CD8-positive, alpha-beta memory T cell (primary cell): ENCODE measurements at regions not wholly inside any gene's neighbourhood (a gene's known extent, or its start where the extent isn't known, plus 50 kb on each side); places are given as distances from the start of the nearest gene placed in this dataset.

Experiments used
- CTCF ChIA-PET: fragments of 350-600 bp; sonication (Branson Sonifier 250); formaldehyde crosslinking; loops from one replicate; lab custom pipeline; 2021; ENCODE audit warnings: antibody characterized with exemption; lab: Charles Lee
- POLR2A ChIA-PET: fragments of 350-600 bp; sonication (Branson Sonifier 250); formaldehyde crosslinking; loops from one replicate; lab custom pipeline; 2021; ENCODE audit warnings: antibody characterized with exemption; lab: Charles Lee
- DNase-seq, 5 donors: peaks; one replicate each; pipeline versions ENCODE4 v3.0.0 to v3.0.0-alpha.2; 2020 to 2022; ENCODE audit warnings: mixed read lengths in 1 of 5
- H3K27ac ChIP-seq: one replicate; pipeline ENCODE4 v1.7.0; 2013; ENCODE audit warnings: low read depth, mild to moderate bottlenecking, low read length, moderate library complexity
- H3K27me3 ChIP-seq: 2 replicates; pipeline ENCODE4 v1.7.0; 2013; ENCODE audit warnings: low read length, mild to moderate bottlenecking; ENCODE audit not compliant: insufficient read depth, poor library complexity, severe bottlenecking
- H3K36me3 ChIP-seq: 2 replicates; pipeline ENCODE4 v1.7.0; 2013; ENCODE audit warnings: mild to moderate bottlenecking, low read length, moderate library complexity; ENCODE audit not compliant: insufficient read depth
- H3K4me1 ChIP-seq: 2 replicates; pipeline ENCODE4 v1.7.0; 2013; ENCODE audit warnings: mild to moderate bottlenecking, low read length, moderate library complexity; ENCODE audit not compliant: insufficient read depth
- H3K4me3 ChIP-seq: 2 replicates; pipeline ENCODE4 v1.7.0; 2013; ENCODE audit warnings: mild to moderate bottlenecking, low read length
- H3K9me3 ChIP-seq: 2 replicates; pipeline ENCODE4 v1.7.0; 2013; ENCODE audit warnings: mild to moderate bottlenecking, low read length
- H3K27ac Mint-ChIP-seq, 8 donors: one replicate each; pipeline ENCODE4 v1.8.0; 2020 to 2021; ENCODE audit warnings: mixed read lengths in 8 of 8, mild to moderate bottlenecking in 6 of 8, inconsistent platforms in 3 of 8, moderate library complexity in 3 of 8
- H3K27me3 Mint-ChIP-seq, 2 donors: one replicate each; pipeline ENCODE4 v1.8.0; 2020 to 2021; ENCODE audit warnings: mixed read lengths in 2 of 2, mild to moderate bottlenecking in 1 of 2, moderate library complexity in 1 of 2
- H3K36me3 Mint-ChIP-seq, 3 donors: one replicate each; pipeline ENCODE4 v1.8.0; 2020 to 2021; ENCODE audit warnings: mixed read lengths in 3 of 3, inconsistent platforms in 1 of 3, mild to moderate bottlenecking in 1 of 3
- H3K4me1 Mint-ChIP-seq, 3 donors: one replicate each; pipeline ENCODE4 v1.8.0; 2020 to 2021; ENCODE audit warnings: mixed read lengths in 3 of 3, inconsistent platforms in 1 of 3, mild to moderate bottlenecking in 1 of 3
- H3K4me3 Mint-ChIP-seq, 7 donors: one replicate each; pipeline ENCODE4 v1.8.0; 2020 to 2021; ENCODE audit warnings: mixed read lengths in 7 of 7, mild to moderate bottlenecking in 6 of 7, moderate library complexity in 4 of 7, inconsistent platforms in 2 of 7
- H3K9me3 Mint-ChIP-seq, 5 donors: one replicate each; pipeline ENCODE4 v1.8.0; 2020 to 2022; ENCODE audit warnings: mixed read lengths in 5 of 5, mild to moderate bottlenecking in 3 of 5, moderate library complexity in 2 of 5, inconsistent platforms in 1 of 5

DNA sequence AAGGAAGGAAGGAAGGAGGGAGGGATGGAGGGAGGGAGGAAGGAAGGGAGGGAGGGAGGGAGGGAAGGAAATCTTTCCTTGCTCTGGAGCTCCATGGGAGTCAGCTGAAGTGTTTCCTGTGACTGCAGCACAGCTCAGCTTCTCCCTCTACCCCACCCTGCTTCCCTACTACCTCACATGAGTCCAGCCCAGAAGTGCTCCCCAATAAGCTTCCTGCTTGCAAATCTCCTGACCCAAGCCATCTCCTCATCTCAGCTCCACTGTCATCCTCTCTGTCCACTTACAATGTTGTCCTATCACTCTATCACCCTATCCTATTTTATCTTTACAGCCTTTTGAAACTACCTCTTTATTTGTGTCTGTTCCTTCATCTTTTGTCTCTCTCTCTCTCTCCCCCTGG lies 52.9 kb upstream of the SSBP3 start:
- peak overlapping the region; percentile 4 to 93 (median 62) for H3K27ac Mint-ChIP-seq
- CTCF ChIA-PET, result interaction anchor here (2.2 kb wide), 1 partner anchor 28 kb away, joined by 9 read pairs; no protein-coding TSS in a partner anchor
- peaks cover 32% of the 10 kb centered on the region for H3K4me1 ChIP-seq
- H3K36me3 ChIP-seq, result no peaks in the 10 kb centered on the region
- H3K36me3 Mint-ChIP-seq, result peaks cover 0 to 3% (median 0%) of the 10 kb centered on the region in 3 donors
- no peak overlapping the region for H3K4me3 ChIP-seq
- peak overlapping the region in 2 of 7 donors; percentile 8 to 32 for H3K4me3 Mint-ChIP-seq
- peaks cover 34 to 43% (median 37%) of the 10 kb centered on the region in 3 donors for H3K4me1 Mint-ChIP-seq
- H3K9me3 ChIP-seq, result no peaks in the 10 kb centered on the region
- no peaks in the 10 kb centered on the region for H3K27me3 ChIP-seq
- POLR2A ChIA-PET, result no interaction called here
- no peak for DNase-seq
- H3K27ac ChIP-seq, result no peak overlapping the region
- peaks cover 0 to 1% (median 0%) of the 10 kb centered on the region in 5 donors for H3K9me3 Mint-ChIP-seq
- no peaks in the 10 kb centered on the region for H3K27me3 Mint-ChIP-seq

DNA sequence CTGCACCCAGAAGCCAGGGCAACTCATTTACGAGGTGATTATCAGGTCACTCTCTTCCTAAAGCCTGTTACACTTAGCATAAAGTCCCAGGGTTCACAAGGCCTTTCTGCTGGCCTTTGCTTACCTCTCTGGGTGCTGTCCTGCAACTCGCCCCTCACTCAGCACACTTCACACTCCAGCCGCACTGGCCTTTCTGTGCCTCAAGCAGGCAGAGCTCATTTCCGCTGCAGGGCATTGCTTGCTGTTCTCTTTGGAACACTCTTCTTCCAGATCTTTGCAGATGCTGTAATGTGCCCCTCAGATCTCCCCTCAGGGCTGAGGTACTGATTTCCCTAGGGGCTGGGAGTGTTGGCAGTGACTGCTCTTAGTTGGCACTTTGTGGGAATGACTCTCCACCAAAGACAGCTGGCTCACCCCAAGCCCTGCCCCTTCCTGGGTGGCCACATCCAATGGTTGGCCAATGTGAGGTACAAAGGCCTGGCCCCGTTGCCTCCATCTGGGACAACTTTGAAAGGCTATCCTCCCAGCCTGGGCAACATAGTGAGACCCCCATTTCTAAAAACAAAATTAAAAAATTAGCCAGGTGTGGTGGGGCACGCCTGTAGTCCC lies 50.8 kb upstream of the SSBP3 start:
- CTCF ChIA-PET, result interaction anchor here (1.3 to 1.4 kb wide), 2 partner anchors 16 to 32 kb away, joined by 3 read pairs; no protein-coding TSS in a partner anchor
- no peaks in the 10 kb centered on the region for H3K9me3 ChIP-seq
- H3K27me3 ChIP-seq, result no peaks in the 10 kb centered on the region
- Mint-ChIP-seq H3K4me3 (no peak overlapping the region), H3K36me3 (peaks cover 0 to 3% (median 3%) of the 10 kb centered on the region in 3 donors), H3K27me3 (peaks cover 0 to 4% of the 10 kb centered on the region in 2 donors), H3K4me1 (peaks cover 31 to 39% (median 37%) of the 10 kb centered on the region in 3 donors), H3K27ac (peak overlapping the region in 4 of 8 donors; percentile 8 to 82 (median 24)), H3K9me3 (peaks cover 0 to 1% (median 0%) of the 10 kb centered on the region in 5 donors)
- H3K36me3 ChIP-seq, result no peaks in the 10 kb centered on the region
- POLR2A ChIA-PET, result no interaction called here
- H3K4me1 ChIP-seq, result peaks cover 26% of the 10 kb centered on the region
- no peak for DNase-seq
- no peak overlapping the region for H3K27ac ChIP-seq
- no peak overlapping the region for H3K4me3 ChIP-seq

DNA sequence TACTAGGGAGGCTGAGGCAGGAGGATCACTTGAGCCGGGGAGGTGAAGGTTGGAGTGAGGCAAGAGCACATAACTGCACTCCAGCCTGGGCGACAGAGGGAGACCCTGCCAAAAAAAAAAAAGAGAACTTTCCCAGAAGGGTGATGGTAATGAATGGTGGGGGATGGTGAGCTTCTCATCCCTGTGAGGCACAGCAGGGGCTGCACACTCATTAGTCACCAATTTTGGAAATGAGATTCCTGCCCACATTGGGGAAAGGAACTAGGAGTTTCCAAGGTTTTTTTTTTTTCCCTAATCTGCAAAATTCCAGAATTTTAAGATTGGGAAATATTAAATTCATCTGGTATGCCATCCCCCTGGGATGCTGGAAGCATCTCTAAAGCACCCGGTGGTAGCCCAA lies 50.2 kb upstream of the SSBP3 start:
- POLR2A ChIA-PET, result no interaction called here
- Histone ChIP-seq H3K9me3 (no peaks in the 10 kb centered on the region), H3K27me3 (no peaks in the 10 kb centered on the region), H3K36me3 (no peaks in the 10 kb centered on the region), H3K4me1 (peaks cover 23% of the 10 kb centered on the region), H3K4me3 (no peak overlapping the region), H3K27ac (no peak overlapping the region)
- CTCF ChIA-PET, result interaction anchor here (1.3 to 1.4 kb wide), 2 partner anchors 15 to 33 kb away, joined by 3 read pairs; no protein-coding TSS in a partner anchor
- Mint-ChIP-seq H3K4me1 (peaks cover 27 to 37% (median 35%) of the 10 kb centered on the region in 3 donors), H3K9me3 (peaks cover 0 to 1% (median 0%) of the 10 kb centered on the region in 5 donors), H3K27ac (peak overlapping the region in 2 of 8 donors; percentile 52 to 84), H3K36me3 (peaks cover 0 to 3% (median 3%) of the 10 kb centered on the region in 3 donors), H3K27me3 (peaks cover 0 to 4% of the 10 kb centered on the region in 2 donors), H3K4me3 (no peak overlapping the region)
- DNase-seq, result no peak
